HG03175 (cell line): ENCODE measurements at regions not wholly inside any gene's neighbourhood (a gene's known extent, or its start where the extent isn't known, plus 50 kb on each side); places are given as distances from the start of the nearest gene placed in this dataset.

Experiments used
- ATAC-seq: cut with Tn5 transposase; IDR thresholded peaks from one replicate; pipeline ENCODE4 v1.9.1; 2021; ENCODE audit warnings: mild to moderate bottlenecking, moderate library complexity; ENCODE audit not compliant: unreplicated experiment

DNA sequence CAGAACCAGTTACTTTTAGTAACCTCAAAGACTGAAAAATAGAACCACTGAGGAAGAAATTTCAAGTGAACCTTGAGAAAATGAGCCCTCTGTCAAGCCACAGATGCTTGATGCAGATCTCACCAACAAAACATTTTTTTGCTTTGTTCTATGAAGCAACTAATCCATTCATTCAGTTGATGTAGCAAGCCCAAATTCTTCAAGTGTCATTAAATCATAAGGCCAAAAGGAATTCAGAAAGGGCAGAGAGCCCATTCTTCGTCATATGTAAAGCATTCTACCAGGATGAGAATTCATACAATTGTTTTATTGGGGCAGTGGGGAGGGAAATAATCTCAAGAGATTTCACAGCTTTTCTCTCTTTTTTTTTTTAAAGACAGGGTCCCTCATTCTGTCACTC lies 218.0 kb upstream of the RGS6 start:
- ATAC-seq = no peak

DNA sequence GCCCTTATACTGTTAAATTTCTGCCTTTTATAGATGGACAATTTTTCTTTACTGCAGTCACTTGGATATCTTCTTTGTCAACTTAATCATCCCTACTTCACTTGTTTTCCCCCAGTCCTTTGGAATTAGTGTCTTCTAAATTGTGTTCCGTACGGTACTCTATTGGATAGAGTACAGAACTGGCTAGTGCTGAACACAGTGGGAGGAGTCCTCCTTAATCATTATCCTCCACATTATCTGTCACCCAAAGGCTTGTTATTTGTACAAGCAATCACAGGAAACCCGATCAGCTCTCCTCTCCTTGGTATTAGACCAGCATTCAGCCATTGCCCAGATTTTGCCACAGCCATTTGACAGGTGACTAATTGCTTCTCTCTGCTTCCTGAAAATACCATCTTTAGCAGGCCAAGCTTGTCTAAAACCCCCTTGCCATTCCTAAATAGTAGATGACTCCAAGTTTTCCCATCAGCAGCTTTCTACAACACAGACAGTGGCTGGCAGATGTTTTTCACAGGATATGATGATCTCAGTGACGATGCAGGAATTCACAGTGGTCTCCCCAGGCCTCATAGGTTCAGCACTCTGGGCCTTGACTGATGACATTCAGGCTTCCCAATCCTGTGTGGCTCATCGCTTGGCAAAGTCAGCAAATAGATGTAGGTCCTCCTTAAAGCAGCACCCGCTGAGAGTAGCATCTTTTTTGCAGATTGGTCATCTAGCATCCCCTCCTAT lies 216.0 kb upstream of the RGS6 start:
- no peak for ATAC-seq

DNA sequence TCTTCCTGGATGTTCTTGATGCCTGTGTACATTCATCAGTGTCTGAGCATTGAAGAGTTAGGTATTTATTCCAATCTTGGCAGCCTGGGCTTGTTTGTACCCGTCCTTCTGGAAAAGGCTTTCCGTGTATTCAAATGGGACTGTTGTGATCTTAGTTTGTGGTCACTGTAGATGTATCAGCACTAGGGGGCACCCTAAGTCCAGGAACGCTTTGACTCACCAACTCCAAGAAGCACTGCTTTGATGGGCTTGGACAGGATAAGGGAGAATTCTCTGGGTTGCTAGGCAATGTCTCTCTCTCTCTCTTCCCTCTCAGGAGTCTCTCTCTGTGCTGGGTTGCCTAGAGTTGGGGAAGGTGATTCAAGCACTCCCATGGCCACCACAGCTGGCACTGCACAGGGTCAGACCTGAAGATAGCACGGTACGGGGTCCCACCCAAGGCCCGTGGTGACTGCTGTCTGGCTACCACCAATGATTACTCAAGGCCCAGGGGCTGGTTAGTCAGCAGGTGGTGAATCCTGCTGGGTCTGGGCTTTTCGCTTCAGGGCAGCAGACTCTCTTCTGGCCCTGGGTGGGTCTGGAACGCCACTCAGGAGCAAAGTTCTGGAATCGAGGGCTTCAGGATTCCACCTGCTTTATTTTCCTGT lies 211.1 kb upstream of the RGS6 start:
- no peak for ATAC-seq

GRCh38 chr14:71721791-71722190 lies 210.4 kb upstream of the RGS6 start:
- no peak for ATAC-seq

DNA sequence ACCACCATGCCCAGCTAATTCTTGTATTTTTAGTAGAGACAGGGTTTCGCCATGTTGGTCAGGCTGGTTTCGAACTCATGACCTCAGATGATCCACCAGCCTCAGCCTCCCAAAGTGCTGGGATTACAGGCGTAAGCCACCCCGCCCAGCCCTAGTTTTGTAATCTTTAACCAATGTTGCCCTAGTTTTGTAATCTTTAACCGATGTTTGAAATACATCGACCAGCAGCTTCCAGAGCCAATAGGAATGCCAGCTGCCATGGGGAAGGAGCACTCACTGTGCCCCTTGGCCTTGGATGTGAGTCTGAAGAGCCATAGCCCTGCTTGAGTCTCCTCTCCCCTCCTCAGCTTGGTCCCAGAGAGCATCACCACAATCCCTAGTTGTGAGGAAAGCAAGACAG lies 209.3 kb upstream of the RGS6 start:
- no peak for ATAC-seq

DNA sequence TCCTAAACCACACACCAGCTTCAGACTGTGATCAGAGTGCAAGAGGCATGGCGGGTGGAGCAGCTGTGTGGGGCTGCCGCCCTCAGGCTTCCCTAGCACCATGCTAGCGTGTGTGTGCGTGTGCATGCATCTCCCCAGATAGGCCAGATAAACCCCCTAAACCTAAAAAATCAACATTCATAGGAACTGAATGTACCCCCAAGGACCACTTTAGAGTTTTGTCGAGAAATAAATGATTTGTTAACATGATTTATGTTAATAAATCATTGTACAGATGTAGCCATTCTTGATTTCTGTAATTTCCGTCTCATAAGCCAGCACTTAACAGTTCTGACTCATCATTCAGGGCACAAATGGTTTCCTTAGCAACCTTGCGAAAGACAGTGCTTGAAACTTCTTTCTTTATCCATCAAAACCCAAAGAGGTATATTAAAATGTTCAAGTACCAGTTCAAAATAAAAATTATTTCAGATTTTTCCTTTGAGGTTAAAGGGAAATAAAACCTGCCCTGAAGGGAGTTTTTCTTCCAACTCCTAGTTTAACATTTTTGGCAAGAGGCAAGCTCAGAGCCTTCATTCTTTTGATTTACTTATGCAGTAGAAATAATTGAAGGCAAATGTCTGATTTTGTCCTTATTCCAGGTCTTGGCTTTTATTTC lies 206.2 kb upstream of the RGS6 start:
- no peak for ATAC-seq

DNA sequence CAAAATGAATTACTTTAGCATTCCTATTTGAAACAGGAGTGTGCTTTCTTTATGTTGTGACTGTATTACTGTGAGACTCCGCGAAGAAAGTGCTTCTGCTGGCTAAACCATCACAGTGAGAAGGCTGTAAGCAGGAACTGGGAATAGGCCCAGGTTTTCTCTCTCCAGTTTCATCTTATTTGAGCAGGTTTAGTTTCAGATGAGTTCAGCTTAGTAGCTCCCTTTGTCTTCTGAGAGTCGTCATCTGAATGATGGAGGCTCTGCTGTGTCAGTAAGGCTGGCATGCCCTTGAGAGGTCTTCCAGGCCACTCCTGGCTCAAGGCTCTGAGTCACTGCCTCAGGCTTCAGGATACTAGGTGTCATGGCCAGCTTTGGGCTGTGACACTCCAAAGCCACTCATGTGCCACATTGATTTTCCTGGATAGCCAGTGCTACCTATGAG lies 205.6 kb upstream of the RGS6 start:
- ATAC-seq = no peak

- ATAC-seq = no peak
Measured at GRCh38 chr14:71728386-71728785, 203.8 kb upstream of the RGS6 start.

- ATAC-seq = no peak
Measured at GRCh38 chr14:71729596-71729995, 202.6 kb upstream of the RGS6 start.

DNA sequence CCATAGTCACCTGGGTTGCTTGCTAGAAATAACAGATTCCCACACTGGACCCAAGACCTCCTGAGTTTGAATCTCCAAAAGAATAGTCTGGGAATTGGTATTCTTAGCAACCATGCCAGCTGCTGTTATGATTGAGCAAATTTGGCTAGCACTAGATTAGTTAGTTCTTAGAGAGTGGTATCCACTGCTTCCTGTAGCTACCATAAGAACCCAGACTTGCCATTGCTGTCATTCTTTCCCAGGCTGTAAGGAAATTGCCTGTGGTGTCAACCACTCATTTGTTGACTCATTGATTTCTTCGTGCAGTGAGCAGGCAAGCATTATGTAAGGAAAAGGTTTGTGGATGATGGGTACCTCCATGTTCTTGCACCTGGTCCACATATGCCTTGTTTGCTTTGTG lies 201.8 kb upstream of the RGS6 start:
- ATAC-seq = no peak

GRCh38 chr14:71731096-71731495 lies 201.1 kb upstream of the RGS6 start:
- ATAC-seq = no peak

DNA sequence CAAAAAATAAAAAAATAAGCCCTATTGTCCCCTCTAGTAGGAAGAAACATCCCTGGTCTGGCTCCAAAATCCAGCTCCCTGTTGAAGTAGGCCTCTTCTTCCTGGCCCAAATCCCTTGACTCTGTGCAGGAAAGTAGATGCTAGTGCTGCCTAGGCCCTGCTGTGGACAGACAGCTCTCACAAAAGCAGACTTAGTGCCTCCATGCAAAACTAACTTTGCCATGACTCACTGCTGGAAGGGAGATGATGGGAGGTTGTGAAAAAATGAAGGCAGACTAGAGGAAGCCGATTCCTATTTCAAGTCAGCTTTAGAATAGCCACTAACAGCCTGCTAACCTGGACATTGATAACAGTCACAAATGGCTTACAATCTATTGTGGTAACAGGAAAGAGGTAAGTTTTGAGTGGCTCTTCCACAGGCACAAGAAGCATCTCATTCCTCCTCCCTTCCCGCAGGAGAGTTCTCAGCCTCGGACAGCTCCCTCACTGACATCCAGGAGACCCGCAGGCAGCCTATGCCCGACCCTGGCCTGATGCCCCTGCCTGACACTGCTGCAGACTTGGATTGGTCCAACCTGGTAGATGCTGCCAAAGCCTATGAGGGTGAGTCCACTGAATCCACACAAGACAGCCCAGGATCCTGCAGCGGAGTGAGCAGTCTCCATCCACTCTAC lies 198.9 kb upstream of the RGS6 start:
- no peak for ATAC-seq

- no peak for ATAC-seq
Measured at GRCh38 chr14:71734076-71734475, 198.2 kb upstream of the RGS6 start.

DNA sequence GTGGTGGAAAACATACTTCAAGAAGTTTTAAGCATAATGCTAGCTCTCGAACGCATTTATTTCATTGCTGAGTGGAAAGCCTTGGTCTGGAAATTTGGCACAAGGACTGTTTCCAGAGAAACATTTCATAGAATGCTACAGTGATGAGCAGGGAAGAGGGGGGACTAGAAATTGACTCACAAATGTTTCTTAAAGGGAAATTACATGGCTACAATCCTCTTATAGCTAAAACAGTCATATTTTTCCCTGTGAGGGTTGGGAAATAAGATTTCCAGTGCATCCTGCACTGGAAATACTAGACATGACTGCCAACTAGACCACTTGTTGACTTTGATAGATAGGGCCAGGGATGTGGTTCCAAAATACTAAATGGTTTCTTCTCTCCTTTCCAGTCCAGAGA lies 197.3 kb upstream of the RGS6 start:
- ATAC-seq = no peak

DNA sequence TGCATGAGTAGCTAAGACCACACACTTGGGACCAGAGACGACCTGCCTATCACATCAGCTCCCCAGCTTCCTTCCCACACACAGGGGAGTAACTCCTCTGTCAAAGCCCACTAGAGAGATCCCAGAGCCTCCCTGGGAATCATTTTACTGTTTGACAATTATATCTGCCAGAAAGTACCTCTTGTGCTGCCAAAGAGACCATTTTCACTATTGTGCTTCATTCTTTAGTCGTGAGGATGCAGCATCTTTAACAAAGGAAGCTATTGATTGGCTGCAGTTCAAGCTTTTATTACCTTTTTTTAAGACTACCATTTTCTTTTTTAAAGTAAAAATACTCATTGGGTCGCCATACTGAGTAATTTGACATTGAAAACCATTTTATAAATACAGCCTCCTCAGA lies 194.5 kb upstream of the RGS6 start:
- ATAC-seq = no peak

DNA sequence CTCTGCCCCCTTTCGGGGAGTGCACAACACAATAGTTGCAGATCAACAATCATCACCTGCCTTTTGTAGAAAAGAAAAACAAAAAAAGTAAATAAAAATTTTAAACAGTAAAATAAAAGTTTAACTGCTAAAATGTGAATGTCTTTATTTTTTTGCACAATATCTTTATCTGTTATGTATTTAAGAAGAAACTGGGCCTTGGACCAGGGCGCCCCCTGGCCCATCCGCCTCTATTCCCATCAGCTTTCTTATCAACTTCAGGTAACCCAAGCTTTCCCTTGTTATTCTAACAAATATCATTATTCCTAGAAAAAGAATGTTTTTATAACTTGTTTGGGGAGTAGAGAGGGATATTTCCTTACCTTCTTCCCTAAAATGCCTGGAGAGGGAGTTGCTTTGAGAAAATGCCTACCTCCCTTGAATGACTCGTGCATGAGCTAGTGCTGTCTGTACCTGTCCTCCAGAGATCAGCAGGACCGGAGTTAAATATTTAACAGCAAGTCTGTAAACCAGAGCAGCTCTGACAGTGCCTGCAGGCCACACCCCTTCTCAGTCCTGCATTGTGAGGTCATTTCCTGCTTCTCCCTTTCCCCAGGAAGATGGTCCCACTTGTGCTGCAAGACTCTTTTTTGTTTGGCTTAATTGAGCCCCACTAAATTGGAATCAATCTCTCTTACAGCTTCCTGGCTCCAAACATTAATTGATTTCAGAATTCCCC lies 192.8 kb upstream of the RGS6 start:
- ATAC-seq = no peak

GRCh38 chr14:71741241-71741640 lies 191.0 kb upstream of the RGS6 start:
- no peak for ATAC-seq

- no peak for ATAC-seq
Measured at GRCh38 chr14:71742485-71742884, 189.7 kb upstream of the RGS6 start.

GRCh38 chr14:71745072-71745471 lies 187.2 kb upstream of the RGS6 start:
- no peak for ATAC-seq

GRCh38 chr14:71748196-71748595 lies 184.0 kb upstream of the RGS6 start:
- no peak for ATAC-seq

DNA sequence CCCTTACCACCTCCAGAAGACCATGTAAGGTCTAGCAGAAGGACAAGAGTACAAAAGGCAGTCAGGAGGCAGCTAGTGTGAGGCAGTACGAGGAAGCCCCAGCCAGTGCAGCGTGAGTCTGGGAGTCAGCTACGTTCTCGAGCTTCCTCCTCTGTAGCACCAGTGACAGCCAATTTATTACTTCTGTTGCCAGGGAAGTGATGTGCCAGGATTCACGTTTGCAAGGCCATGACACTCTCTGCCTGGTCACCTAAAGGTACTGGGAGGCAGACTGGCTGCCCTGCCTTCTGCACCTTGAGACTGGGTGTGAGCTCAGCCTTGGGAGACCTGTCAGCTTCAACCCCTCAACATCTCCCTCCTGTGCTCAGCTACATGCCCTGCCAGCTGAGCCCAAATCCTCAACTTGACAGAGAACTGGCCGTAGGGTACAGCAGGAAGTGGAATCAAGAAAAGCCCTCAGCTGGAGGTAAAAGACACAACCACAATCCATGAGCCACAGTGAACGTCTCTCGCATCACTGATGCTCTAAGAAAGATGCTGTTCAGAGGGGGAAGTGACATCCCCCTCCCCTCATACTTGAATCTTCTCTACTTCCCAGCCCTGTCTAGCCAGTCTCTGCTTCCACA lies 182.5 kb upstream of the RGS6 start:
- ATAC-seq = no peak
